Fibroblast of pulmonary artery (primary cell): ENCODE measurements at regions not wholly inside any gene's neighbourhood (a gene's known extent, or its start where the extent isn't known, plus 50 kb on each side); places are given as distances from the start of the nearest gene placed in this dataset.
"Not testable (repeated sequence)": the region's sequence is repeated elsewhere in the genome, so short reads cannot be mapped to it uniquely, and the experiment has no call there.

ENCODE experiments used
- DNase-seq: peaks from one replicate; pipeline ENCODE4 v3.0.0-alpha.2; 2010; ENCODE audit warnings: low read depth
- H3K4me3 ChIP-seq: replicated peaks from 2 replicates; pipeline ENCODE4 v1.5.1; 2011; ENCODE audit warnings: low read depth, mild to moderate bottlenecking, control low read depth, low read length, moderate library complexity
- TF ChIP-seq, protein P1 (sequence below): IDR thresholded peaks from 2 replicates; pipeline ENCODE4 v1.5.1; 2011; ENCODE audit warnings: mild to moderate bottlenecking, control low read depth, low read length, inconsistent platforms; ENCODE audit errors: missing control alignments

DNA sequence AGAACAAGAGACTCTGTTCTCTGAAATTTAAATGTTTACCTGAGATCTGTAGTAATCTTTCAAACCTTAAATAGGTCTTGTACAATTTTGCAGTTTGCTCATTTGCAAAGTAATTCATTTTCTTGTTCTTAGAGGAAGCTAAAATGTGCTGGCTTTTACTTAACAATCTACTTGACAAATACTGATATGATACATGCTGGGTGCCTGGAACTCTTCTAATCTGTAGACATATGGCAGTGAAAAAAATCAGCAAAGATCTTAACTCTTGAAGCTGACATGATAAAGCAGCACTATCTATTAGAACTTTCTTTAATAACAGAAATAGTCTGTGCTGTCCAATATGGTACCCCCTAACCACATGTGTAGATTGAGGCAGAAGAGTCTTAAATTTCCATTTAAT lies 1352.8 kb upstream of the SLC39A10 start:
- no peak overlapping the region for H3K4me3 ChIP-seq
- DNase-seq: no peak
- TF ChIP-seq, protein P1, sequence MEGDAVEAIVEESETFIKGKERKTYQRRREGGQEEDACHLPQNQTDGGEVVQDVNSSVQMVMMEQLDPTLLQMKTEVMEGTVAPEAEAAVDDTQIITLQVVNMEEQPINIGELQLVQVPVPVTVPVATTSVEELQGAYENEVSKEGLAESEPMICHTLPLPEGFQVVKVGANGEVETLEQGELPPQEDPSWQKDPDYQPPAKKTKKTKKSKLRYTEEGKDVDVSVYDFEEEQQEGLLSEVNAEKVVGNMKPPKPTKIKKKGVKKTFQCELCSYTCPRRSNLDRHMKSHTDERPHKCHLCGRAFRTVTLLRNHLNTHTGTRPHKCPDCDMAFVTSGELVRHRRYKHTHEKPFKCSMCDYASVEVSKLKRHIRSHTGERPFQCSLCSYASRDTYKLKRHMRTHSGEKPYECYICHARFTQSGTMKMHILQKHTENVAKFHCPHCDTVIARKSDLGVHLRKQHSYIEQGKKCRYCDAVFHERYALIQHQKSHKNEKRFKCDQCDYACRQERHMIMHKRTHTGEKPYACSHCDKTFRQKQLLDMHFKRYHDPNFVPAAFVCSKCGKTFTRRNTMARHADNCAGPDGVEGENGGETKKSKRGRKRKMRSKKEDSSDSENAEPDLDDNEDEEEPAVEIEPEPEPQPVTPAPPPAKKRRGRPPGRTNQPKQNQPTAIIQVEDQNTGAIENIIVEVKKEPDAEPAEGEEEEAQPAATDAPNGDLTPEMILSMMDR: no peak

DNA sequence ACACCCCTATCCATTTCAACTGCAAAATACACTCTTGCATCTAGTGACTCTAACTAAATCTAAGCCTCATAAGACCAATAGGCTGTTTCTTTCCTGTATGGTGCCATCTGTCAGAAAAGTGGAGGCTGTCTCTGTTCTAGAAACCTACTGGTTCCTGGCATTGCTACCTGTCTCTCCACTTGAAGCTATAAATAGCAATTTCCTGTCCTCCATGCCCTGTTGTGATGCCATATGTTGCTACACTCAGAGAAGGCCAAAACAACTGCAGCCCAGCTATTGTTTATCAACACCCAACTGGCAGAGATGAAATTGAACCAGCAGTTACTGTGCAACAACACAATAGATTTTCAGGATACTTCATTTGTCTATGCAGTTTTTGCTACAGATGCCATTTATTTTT lies 1355.1 kb upstream of the SLC39A10 start:
- TF ChIP-seq, protein P1: no peak
- no peak overlapping the region for H3K4me3 ChIP-seq
- DNase-seq: no peak

DNA sequence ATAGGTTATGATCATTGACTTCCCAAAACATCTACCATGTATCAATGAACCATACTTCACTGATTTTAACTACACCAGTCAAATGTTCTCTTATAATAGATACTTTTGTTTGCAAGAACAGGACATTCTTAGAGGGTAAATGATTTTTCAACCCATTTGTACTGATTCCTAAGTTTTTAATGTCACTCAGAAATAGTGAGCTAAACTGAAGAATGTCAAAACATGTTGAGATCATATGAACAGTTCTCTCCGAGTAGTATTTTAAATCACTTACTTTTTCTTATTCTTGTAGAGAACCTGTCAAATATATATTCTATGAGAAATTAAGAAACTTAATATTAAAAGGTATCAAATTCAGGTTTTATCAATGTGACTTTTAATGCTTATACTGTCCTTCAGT lies 1362.9 kb upstream of the SLC39A10 start:
- no peak overlapping the region for H3K4me3 ChIP-seq
- DNase-seq: no peak
- TF ChIP-seq, protein P1: no peak

- TF ChIP-seq, protein P1: no peak
Observed at GRCh38 chr2:194291104-194291503, 1365.9 kb upstream of the SLC39A10 start.

DNA sequence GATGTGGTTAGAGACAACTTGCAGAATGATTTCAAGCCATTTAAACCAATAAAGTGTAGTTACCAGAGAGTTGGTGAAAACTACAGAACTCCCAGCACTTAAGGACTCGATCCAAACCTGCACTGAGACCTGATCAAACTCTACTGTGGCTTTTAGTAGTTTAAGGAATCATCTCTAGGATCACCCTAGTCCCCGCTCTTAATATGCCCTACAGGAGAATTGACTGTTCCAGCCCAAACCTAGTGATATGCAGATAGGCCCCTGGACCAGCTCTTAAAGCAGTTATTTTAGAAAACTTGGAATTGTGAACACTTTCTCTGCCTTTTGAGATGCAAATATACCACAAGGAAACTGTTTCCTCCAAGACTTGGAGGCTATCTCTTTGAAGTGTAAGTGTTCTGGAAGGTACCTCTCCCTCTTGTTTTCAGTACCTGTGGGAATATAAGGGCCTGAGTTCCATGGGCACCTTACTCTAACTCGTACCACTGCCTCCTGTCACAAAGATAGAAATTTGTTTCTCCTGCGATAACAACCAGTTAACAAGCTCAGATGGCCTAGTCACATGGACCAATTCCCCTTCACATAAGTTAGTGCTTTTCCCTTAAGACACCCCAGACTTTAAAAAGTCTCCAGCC lies 1367.2 kb upstream of the SLC39A10 start:
- TF ChIP-seq, protein P1: no peak
- no peak for DNase-seq
- H3K4me3 ChIP-seq: no peak overlapping the region

More at GRCh38 chr2:194291104-194291503, 1365.9 kb upstream of the SLC39A10 start:
- no peak for DNase-seq
- no peak overlapping the region for H3K4me3 ChIP-seq

DNA sequence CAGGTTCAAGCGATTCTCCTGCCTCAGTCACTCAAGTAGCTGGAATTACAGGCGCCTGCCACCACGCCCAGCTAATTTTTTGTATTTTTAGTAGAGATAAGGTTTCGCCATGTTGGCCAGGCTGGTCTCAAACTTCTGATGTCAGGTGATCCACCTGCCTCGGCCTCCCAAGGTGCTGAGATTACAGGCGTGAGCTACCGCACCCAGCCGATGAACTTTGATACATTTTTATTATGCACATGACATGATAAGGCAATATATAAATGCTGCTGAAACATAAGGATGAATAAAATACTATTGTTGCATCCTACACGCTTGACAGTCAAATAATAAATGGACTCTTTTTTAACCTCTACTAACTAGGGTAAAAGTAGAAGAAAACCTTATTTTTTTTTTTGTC lies 1380.4 kb upstream of the SLC39A10 start:
- DNase-seq, H3K4me3 ChIP-seq: not testable (repeated sequence)

GRCh38 chr2:194271293-194271961 lies 1385.6 kb upstream of the SLC39A10 start:
- H3K4me3 ChIP-seq: no peak overlapping the region
- DNase-seq: no peak
- TF ChIP-seq, protein P1: no peak
